CD14-positive monocyte (primary cell): ENCODE measurements at regions not wholly inside any gene's neighbourhood (a gene's known extent, or its start where the extent isn't known, plus 50 kb on each side); places are given as distances from the start of the nearest gene placed in this dataset.

ENCODE experiments used
- DNase-seq, 3 donors: peaks; one replicate each; pipeline ENCODE4 v3.0.0-alpha.2; 2011 to 2022
- H2AFZ ChIP-seq: 2 replicates; pipeline ENCODE4 v1.6.0; 2012; ENCODE audit warnings: mild to moderate bottlenecking, low read depth, low read length, inconsistent platforms; ENCODE audit not compliant: insufficient read depth, poor library complexity, severe bottlenecking
- H3K27ac ChIP-seq, 2 donors: 1 replicate in 1 of 2; 2 replicates in 1 of 2; pipeline ENCODE4 v1.5.1; 2012 to 2013; ENCODE audit warnings: low read length in 2 of 2, control low read depth in 1 of 2, inconsistent platforms in 1 of 2, low read depth in 1 of 2, mild to moderate bottlenecking in 1 of 2
- H3K27me3 ChIP-seq, 2 donors: one replicate each; pipeline versions ENCODE4 v1.6.0 to v1.6.1; 2011 to 2013; ENCODE audit warnings: low read length in 2 of 2; ENCODE audit not compliant: control insufficient read depth in 2 of 2, insufficient read depth in 2 of 2
- H3K36me3 ChIP-seq, 2 donors: replicated peaks in 1 of 2; 1 replicate in 1 of 2; 2 replicates in 1 of 2; pipeline versions ENCODE4 v1.5.1 to v1.6.1; 2012 to 2013; ENCODE audit warnings: low read length in 2 of 2, control low read depth in 1 of 2, inconsistent platforms in 1 of 2, mild to moderate bottlenecking in 1 of 2; ENCODE audit not compliant: insufficient read depth in 2 of 2, control insufficient read depth in 1 of 2
- H3K4me1 ChIP-seq, 2 donors: 1 replicate in 1 of 2; 2 replicates in 1 of 2; pipeline versions ENCODE4 v1.5.1 to v1.6.1; 2012 to 2013; ENCODE audit warnings: low read length in 2 of 2, control low read depth in 1 of 2, inconsistent platforms in 1 of 2, mild to moderate bottlenecking in 1 of 2, moderate library complexity in 1 of 2; ENCODE audit not compliant: insufficient read depth in 2 of 2, control insufficient read depth in 1 of 2
- H3K4me2 ChIP-seq: replicated peaks from 2 replicates; pipeline ENCODE3; 2012; ENCODE audit warnings: low read length, moderate library complexity, mild to moderate bottlenecking; ENCODE audit not compliant: poor library complexity, severe bottlenecking; ENCODE audit errors: extremely low read depth
- H3K4me3 ChIP-seq, 3 experiments: fragments of 200-600 bp in 1 of 3; sonication (generic) in 1 of 3; replicated peaks in 1 of 3; 1 replicate in 2 of 3; 2 replicates in 1 of 3; pipeline ENCODE4 v1.5.1; 2011 to 2013; ENCODE audit warnings: low read length in 3 of 3, mild to moderate bottlenecking in 3 of 3, control low read depth in 2 of 3, low read depth in 2 of 3, inconsistent platforms in 1 of 3, moderate library complexity in 1 of 3
- H3K79me2 ChIP-seq: 2 replicates; pipeline ENCODE4 v1.6.0; 2012; ENCODE audit warnings: mild to moderate bottlenecking, control low read depth, inconsistent platforms, low read length, moderate library complexity; ENCODE audit not compliant: insufficient read depth
- H3K9ac ChIP-seq: 2 replicates; pipeline ENCODE4 v1.6.0; 2017; ENCODE audit warnings: low read length, mild to moderate bottlenecking; ENCODE audit not compliant: insufficient read depth, poor library complexity, severe bottlenecking
- H3K9me3 ChIP-seq, 2 donors: replicated peaks in 1 of 2; 1 replicate in 1 of 2; 2 replicates in 1 of 2; pipeline versions ENCODE4 v1.5.1 to v1.6.1; 2012 to 2013; ENCODE audit warnings: low read length in 2 of 2, control low read depth in 1 of 2; ENCODE audit not compliant: control insufficient read depth in 1 of 2, insufficient read depth in 1 of 2
- H4K20me1 ChIP-seq: 2 replicates; pipeline ENCODE4 v1.6.0; 2012; ENCODE audit warnings: mild to moderate bottlenecking, low read length, control low read depth, moderate library complexity; ENCODE audit not compliant: insufficient read depth
- H3K27ac Mint-ChIP-seq, 7 donors: one replicate each; pipeline ENCODE4 v1.8.0; 2020; ENCODE audit warnings: mild to moderate bottlenecking in 7 of 7, mixed read lengths in 7 of 7, moderate library complexity in 6 of 7, inconsistent platforms in 2 of 7
- H3K27me3 Mint-ChIP-seq, 3 donors: one replicate each; pipeline ENCODE4 v1.8.0; 2021 to 2022; ENCODE audit warnings: low read depth in 3 of 3, mild to moderate bottlenecking in 3 of 3, mixed read lengths in 3 of 3, moderate library complexity in 3 of 3, inconsistent platforms in 1 of 3
- H3K36me3 Mint-ChIP-seq, 2 donors: one replicate each; pipeline ENCODE4 v1.8.0; 2020; ENCODE audit warnings: mixed read lengths in 2 of 2, inconsistent platforms in 1 of 2, mild to moderate bottlenecking in 1 of 2
- H3K4me1 Mint-ChIP-seq: one replicate; pipeline ENCODE4 v1.8.0; 2020; ENCODE audit warnings: mild to moderate bottlenecking, mixed read lengths
- H3K4me3 Mint-ChIP-seq, 2 donors: one replicate each; pipeline ENCODE4 v1.8.0; 2020; ENCODE audit warnings: mild to moderate bottlenecking in 2 of 2, mixed read lengths in 2 of 2, moderate library complexity in 1 of 2
- H3K9me3 Mint-ChIP-seq, 7 donors: one replicate each; pipeline ENCODE4 v1.8.0; 2020 to 2022; ENCODE audit warnings: mixed read lengths in 7 of 7, mild to moderate bottlenecking in 6 of 7, moderate library complexity in 6 of 7, inconsistent platforms in 2 of 7
- WGBS: methylation state at CpG from one replicate; pipeline ENCODE4 v1.1.5; 2013; ENCODE audit warnings: missing lambda C conversion rate; ENCODE audit not compliant: insufficient coverage; 5-methylcytosine and 5-hydroxymethylcytosine counted together
- intact Hi-C, 2 donors: fragments of 100-400 bp; cut with micrococcal nuclease; formaldehyde crosslinking; loops; one replicate each; pipeline versions ENCODE4 v1.15.0 to v1.15.1; 2023
- TF ChIP-seq, protein P1 (sequence below): fragments of 200-600 bp; IDR thresholded peaks from one replicate; pipeline ENCODE4 v1.8.0; 2022; ENCODE audit warnings: antibody characterized with exemption, mild to moderate bottlenecking

DNA sequence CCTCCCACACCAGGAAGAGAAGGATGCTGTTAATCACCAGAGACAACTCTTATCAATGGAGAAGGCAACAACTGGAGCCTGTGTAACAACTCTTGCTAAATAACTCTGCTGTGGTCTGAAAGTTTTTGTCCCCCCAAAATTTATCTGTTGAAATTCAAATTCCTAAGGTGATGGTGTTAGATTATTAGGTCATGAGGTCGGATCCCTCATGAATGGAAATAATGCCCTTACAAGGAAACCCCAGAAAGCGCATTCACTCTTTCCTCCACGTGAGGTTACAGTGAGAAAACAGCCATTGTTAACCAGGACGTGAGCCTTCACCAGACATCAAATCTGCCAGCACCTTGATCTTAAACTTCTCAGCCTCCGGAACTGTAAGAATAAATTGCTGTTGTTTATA is 141.9 kb upstream of the CXADR start:
- Histone ChIP-seq H3K27me3 (no peaks in the 10 kb centered on the region), H3K4me1 (no peaks in the 10 kb centered on the region), H3K9me3 (no peaks in the 10 kb centered on the region), H3K79me2 (no peaks in the 10 kb centered on the region), H4K20me1 (no peaks in the 10 kb centered on the region), H2AFZ (no peak overlapping the region), H3K4me2 (no peak overlapping the region), H3K36me3 (no peaks in the 10 kb centered on the region), H3K27ac (no peak overlapping the region), H3K9ac (no peak overlapping the region), H3K4me3 (no peak overlapping the region)
- TF ChIP-seq, protein P1, sequence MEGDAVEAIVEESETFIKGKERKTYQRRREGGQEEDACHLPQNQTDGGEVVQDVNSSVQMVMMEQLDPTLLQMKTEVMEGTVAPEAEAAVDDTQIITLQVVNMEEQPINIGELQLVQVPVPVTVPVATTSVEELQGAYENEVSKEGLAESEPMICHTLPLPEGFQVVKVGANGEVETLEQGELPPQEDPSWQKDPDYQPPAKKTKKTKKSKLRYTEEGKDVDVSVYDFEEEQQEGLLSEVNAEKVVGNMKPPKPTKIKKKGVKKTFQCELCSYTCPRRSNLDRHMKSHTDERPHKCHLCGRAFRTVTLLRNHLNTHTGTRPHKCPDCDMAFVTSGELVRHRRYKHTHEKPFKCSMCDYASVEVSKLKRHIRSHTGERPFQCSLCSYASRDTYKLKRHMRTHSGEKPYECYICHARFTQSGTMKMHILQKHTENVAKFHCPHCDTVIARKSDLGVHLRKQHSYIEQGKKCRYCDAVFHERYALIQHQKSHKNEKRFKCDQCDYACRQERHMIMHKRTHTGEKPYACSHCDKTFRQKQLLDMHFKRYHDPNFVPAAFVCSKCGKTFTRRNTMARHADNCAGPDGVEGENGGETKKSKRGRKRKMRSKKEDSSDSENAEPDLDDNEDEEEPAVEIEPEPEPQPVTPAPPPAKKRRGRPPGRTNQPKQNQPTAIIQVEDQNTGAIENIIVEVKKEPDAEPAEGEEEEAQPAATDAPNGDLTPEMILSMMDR, result no peak
- intact Hi-C loops, result no loop called here
- Mint-ChIP-seq H3K27me3 (no peaks in the 10 kb centered on the region), H3K36me3 (no peaks in the 10 kb centered on the region), H3K27ac (no peak overlapping the region), H3K9me3 (peaks cover 0 to 12% (median 3%) of the 10 kb centered on the region in 7 donors), H3K4me3 (no peak overlapping the region), H3K4me1 (no peaks in the 10 kb centered on the region)
- no CpG with 5 or more reads among the region's 5 CpGs for WGBS
- DNase-seq, result no peak

DNA sequence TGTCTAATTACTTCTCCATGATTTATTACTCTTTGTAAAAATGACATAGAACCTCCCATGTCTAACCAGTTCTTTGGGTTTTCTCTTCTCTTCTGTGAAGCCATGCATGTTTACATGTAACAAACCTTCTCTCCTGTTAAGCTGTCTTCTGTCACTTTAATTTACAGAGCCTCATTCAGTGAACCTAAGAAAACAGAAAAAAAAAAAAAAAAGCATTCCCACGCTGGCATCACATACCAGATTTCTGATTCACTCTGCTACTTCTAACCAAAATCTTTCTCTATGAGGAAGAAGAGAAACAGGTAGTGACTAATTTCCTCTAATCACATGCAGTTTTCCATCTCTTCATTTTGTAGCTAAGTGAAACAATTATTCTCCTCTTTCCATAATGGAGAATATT is 141.4 kb upstream of the CXADR start:
- Histone ChIP-seq H3K27me3 (no peaks in the 10 kb centered on the region), H3K4me1 (no peaks in the 10 kb centered on the region), H3K79me2 (no peaks in the 10 kb centered on the region), H3K9me3 (no peaks in the 10 kb centered on the region), H3K4me2 (no peak overlapping the region), H3K4me3 (no peak overlapping the region), H3K36me3 (no peaks in the 10 kb centered on the region), H3K27ac (no peak overlapping the region), H2AFZ (no peak overlapping the region), H4K20me1 (no peaks in the 10 kb centered on the region), H3K9ac (no peak overlapping the region)
- no peaks in the 10 kb centered on the region for H3K4me1 Mint-ChIP-seq
- no peak overlapping the region for H3K4me3 Mint-ChIP-seq
- no CpG with 5 or more reads among the region's 1 CpG for WGBS
- intact Hi-C loops, result no loop called here
- no peak overlapping the region for H3K27ac Mint-ChIP-seq
- TF ChIP-seq, protein P1, result no peak
- H3K27me3 Mint-ChIP-seq, result no peaks in the 10 kb centered on the region
- DNase-seq, result no peak
- no peaks in the 10 kb centered on the region for H3K36me3 Mint-ChIP-seq
- H3K9me3 Mint-ChIP-seq, result peaks cover 0 to 13% (median 6%) of the 10 kb centered on the region in 7 donors
